ENCODE measurements at regions not wholly inside any gene's neighbourhood (a gene's known extent, or its start where the extent isn't known, plus 50 kb on each side); places are given as distances from the start of the nearest gene placed in this dataset.

GRCh38 chr11:134514354-134514951 is 102.4 kb upstream of the B3GAT1 start:
- TF ChIP-seq SMAD4 (CRISPR knock-in tag; IDR thresholded peaks at IDR 0.05) = no peak
- no peak for TF ChIP-seq ZNF512 (CRISPR knock-in tag; IDR thresholded peaks at IDR 0.05; ENCODE audit: borderline replicate concordance)
- TF ChIP-seq, protein P1, sequence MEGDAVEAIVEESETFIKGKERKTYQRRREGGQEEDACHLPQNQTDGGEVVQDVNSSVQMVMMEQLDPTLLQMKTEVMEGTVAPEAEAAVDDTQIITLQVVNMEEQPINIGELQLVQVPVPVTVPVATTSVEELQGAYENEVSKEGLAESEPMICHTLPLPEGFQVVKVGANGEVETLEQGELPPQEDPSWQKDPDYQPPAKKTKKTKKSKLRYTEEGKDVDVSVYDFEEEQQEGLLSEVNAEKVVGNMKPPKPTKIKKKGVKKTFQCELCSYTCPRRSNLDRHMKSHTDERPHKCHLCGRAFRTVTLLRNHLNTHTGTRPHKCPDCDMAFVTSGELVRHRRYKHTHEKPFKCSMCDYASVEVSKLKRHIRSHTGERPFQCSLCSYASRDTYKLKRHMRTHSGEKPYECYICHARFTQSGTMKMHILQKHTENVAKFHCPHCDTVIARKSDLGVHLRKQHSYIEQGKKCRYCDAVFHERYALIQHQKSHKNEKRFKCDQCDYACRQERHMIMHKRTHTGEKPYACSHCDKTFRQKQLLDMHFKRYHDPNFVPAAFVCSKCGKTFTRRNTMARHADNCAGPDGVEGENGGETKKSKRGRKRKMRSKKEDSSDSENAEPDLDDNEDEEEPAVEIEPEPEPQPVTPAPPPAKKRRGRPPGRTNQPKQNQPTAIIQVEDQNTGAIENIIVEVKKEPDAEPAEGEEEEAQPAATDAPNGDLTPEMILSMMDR (IDR thresholded peaks at IDR 0.05) = no peak
- no peak for TF ChIP-seq CREM (CRISPR knock-in tag; IDR thresholded peaks at IDR 0.05)
- TF ChIP-seq, protein P2, sequence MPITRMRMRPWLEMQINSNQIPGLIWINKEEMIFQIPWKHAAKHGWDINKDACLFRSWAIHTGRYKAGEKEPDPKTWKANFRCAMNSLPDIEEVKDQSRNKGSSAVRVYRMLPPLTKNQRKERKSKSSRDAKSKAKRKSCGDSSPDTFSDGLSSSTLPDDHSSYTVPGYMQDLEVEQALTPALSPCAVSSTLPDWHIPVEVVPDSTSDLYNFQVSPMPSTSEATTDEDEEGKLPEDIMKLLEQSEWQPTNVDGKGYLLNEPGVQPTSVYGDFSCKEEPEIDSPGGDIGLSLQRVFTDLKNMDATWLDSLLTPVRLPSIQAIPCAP (CRISPR knock-in tag; IDR thresholded peaks at IDR 0.05) = no peak
- TF ChIP-seq ATF2 (CRISPR knock-in tag; IDR thresholded peaks at IDR 0.05; ENCODE audit: borderline replicate concordance, low read depth) = no peak
- no peak for TF ChIP-seq ELF4 (CRISPR knock-in tag; IDR thresholded peaks at IDR 0.05; ENCODE audit: low read depth)
- TF ChIP-seq NFYB (CRISPR knock-in tag; conservative IDR thresholded peaks at IDR 0.05; ENCODE audit: low read depth) = no peak
- no peak for TF ChIP-seq NR2C2 (CRISPR knock-in tag; IDR thresholded peaks at IDR 0.05)

Measured in WTC11 (cell line).